ENCODE measurements at regions not wholly inside any gene's neighbourhood (a gene's known extent, or its start where the extent isn't known, plus 50 kb on each side); places are given as distances from the start of the nearest gene placed in this dataset.
A peak's percentile ranks its signal among the peaks of the same experiment; 100 is the strongest.
"Not testable (repeated sequence)": the region's sequence is repeated elsewhere in the genome, so short reads cannot be mapped to it uniquely, and the experiment has no call there.

DNA sequence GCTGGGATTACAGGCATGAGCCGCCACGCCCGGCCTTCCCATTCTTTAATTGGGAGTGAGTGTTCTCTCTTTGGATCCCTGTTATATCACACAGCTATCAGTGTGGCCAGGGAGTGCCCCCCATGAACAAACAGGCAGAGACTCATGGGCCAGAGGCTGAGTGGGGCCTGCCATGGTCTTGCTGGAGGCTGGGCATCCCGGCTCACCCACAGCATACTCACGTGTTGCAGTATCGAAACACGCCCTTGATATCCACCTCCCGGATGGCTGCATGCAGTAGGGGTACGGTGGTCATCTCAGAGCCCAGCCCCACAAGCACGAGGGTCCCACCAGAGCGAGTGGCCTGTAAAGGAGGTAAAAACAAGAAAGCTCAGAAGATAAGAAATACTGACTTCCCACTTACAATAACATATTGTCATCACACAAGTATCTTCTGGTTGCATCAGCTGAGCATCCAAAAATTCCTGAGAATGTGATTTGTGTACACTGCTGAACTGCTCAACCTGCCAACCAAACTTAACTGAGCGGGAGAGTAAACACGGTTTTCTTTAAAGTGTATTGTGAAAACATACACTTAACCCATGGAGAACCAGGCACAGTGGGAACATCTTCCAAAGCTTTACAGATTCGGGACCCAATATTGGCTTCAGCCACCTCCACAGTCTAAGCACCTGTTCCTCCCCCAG, 92.0 kb downstream of the TRIM69 start:
- CTCF ChIA-PET; ATAC-seq (replicated peaks in 1 of 4); H3K9me3 ChIP-seq; POLR2A ChIA-PET; H3K27ac Mint-ChIP-seq; H3K4me3 Mint-ChIP-seq; H3K27me3 ChIP-seq (replicated peaks in 1 of 2; ENCODE audit: control insufficient read depth in 2 of 2, extremely low read depth in 1 of 2, insufficient read depth in 2 of 2, low read length in 1 of 2); H3K9me3 Mint-ChIP-seq; H3K27ac ChIP-seq (ENCODE audit: low read length); H3K27me3 Mint-ChIP-seq; H3K4me1 ChIP-seq (ENCODE audit: control insufficient read depth in 1 of 2, extremely low read depth in 1 of 2, insufficient read depth in 2 of 2, low read length in 2 of 2); DNase-seq; H3K36me3 ChIP-seq (ENCODE audit: control insufficient read depth in 2 of 2, extremely low read depth in 1 of 2, insufficient read depth in 1 of 2, low read length in 1 of 2); H3K4me3 ChIP-seq (ENCODE audit: control insufficient read depth in 1 of 2, extremely low read depth in 1 of 2, low read length in 1 of 2); H3K36me3 Mint-ChIP-seq: not testable (repeated sequence)
- no CpG with 5 or more reads among the region's 14 CpGs for WGBS (ENCODE audit: insufficient coverage)
- peaks cover 10 to 11% (median 10%) of the 10 kb centered on the region in 3 donors for H3K4me1 Mint-ChIP-seq

DNA sequence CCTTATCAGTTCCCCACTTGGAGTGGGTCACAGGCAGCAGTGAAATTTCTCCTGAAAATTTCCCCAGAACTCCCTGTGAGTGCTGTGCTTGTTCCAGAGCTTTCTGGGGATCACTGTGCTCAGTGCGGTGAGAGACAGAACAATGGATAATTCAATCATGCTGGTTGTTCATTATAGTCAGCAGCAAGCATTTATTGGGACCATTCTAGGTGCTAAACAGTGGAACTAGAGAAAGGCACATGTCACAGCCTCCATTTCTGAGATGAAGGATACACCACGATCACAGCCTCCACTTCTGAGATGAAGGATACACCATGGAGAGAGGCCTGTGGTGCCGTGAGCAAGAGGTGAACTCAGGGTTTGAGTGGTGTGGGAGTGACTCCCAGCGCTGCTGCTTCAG, 92.8 kb downstream of the TRIM69 start:
- H3K9me3 Mint-ChIP-seq; H3K36me3 Mint-ChIP-seq; H3K27me3 ChIP-seq (replicated peaks in 1 of 2; ENCODE audit: control insufficient read depth in 2 of 2, extremely low read depth in 1 of 2, insufficient read depth in 2 of 2, low read length in 1 of 2); H3K4me1 ChIP-seq (ENCODE audit: control insufficient read depth in 1 of 2, extremely low read depth in 1 of 2, insufficient read depth in 2 of 2, low read length in 2 of 2); H3K36me3 ChIP-seq (ENCODE audit: control insufficient read depth in 2 of 2, extremely low read depth in 1 of 2, insufficient read depth in 1 of 2, low read length in 1 of 2); CTCF ChIA-PET; H3K27me3 Mint-ChIP-seq; H3K4me3 ChIP-seq (ENCODE audit: control insufficient read depth in 1 of 2, extremely low read depth in 1 of 2, low read length in 1 of 2); DNase-seq; H3K4me3 Mint-ChIP-seq; H3K9me3 ChIP-seq; H3K27ac Mint-ChIP-seq; POLR2A ChIA-PET; H3K27ac ChIP-seq (ENCODE audit: low read length); ATAC-seq (replicated peaks in 1 of 4): not testable (repeated sequence)
- peaks cover 10 to 11% (median 10%) of the 10 kb centered on the region in 3 donors for H3K4me1 Mint-ChIP-seq
- 100% methylated on average over 1 of the region's 4 CpGs for WGBS (ENCODE audit: insufficient coverage)

DNA sequence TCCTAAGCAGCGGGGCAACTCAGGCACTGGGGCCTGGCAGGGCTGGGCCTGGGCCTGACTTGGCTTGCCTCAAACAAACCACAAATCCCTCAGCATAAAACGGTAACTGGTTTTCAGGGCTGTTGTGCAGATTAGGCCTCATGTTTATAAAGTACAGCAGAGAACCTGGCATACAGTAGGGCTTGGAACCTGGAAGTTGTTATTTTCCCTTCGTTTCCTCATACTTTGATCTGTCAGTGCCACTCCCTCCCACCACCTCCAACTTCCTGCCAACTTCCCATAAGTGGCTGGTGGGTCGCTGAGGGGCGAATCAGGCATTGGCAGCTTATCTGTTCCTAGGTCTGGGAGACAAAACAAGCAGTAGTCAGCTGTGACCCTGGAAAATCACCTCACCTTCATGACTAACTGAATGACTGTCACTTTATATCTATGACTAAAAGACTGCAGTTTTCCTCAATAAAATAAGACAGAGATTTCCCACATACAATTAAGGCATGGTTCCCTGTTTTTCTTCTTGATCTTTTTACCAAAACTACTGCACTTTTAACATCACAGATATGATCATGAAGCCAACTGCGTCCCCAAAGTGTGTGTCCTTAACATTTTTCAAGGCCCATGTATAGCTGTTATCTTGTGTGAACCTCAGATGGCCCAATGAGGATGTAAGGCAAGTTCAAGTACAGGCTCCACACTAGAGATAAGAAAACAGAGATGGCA, 94.5 kb downstream of the TRIM69 start:
- POLR2A ChIA-PET; H3K27me3 ChIP-seq (replicated peaks in 1 of 2; ENCODE audit: control insufficient read depth in 2 of 2, extremely low read depth in 1 of 2, insufficient read depth in 2 of 2, low read length in 1 of 2); DNase-seq; H3K4me3 ChIP-seq (ENCODE audit: control insufficient read depth in 1 of 2, extremely low read depth in 1 of 2, low read length in 1 of 2); H3K9me3 Mint-ChIP-seq; H3K27me3 Mint-ChIP-seq; H3K27ac ChIP-seq (ENCODE audit: low read length); H3K4me1 ChIP-seq (ENCODE audit: control insufficient read depth in 1 of 2, extremely low read depth in 1 of 2, insufficient read depth in 2 of 2, low read length in 2 of 2); CTCF ChIA-PET; H3K4me3 Mint-ChIP-seq; H3K36me3 ChIP-seq (ENCODE audit: control insufficient read depth in 2 of 2, extremely low read depth in 1 of 2, insufficient read depth in 1 of 2, low read length in 1 of 2); H3K36me3 Mint-ChIP-seq; H3K9me3 ChIP-seq: not testable (repeated sequence)
- 40% methylated on average over 4 of the region's 6 CpGs for WGBS (ENCODE audit: insufficient coverage)
- Mint-ChIP-seq H3K27ac (peak overlapping the region; percentile 92 to 95), H3K4me1 (peaks cover 10 to 11% (median 10%) of the 10 kb centered on the region in 3 donors)
- peak in 1 of 4 experiments; percentile 7 for ATAC-seq (replicated peaks in 1 of 4)

DNA sequence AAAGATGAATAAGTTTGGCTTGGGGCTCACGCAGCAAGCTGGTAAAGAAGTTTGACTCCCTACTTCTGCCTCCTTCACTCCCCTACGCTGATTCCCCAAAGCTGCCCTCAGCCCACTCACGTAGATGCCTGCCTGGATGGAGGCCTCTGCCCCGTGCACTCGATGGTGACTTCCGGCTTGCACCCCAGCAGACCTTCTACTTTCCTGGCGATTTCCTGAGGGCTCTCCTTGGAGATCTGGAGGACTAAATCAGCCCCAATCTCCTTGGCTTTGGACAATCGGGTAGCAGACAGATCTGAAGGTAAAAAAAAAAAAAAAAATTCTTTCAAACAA, 95.0 kb downstream of the TRIM69 start:
- H3K36me3 Mint-ChIP-seq; H3K9me3 ChIP-seq; ATAC-seq (replicated peaks in 1 of 4); H3K27ac ChIP-seq (ENCODE audit: low read length); H3K4me1 ChIP-seq (ENCODE audit: control insufficient read depth in 1 of 2, extremely low read depth in 1 of 2, insufficient read depth in 2 of 2, low read length in 2 of 2); H3K27me3 Mint-ChIP-seq; H3K27me3 ChIP-seq (replicated peaks in 1 of 2; ENCODE audit: control insufficient read depth in 2 of 2, extremely low read depth in 1 of 2, insufficient read depth in 2 of 2, low read length in 1 of 2); CTCF ChIA-PET; H3K4me3 Mint-ChIP-seq; H3K4me3 ChIP-seq (ENCODE audit: control insufficient read depth in 1 of 2, extremely low read depth in 1 of 2, low read length in 1 of 2); POLR2A ChIA-PET; H3K9me3 Mint-ChIP-seq; DNase-seq; H3K27ac Mint-ChIP-seq; H3K36me3 ChIP-seq (ENCODE audit: control insufficient read depth in 2 of 2, extremely low read depth in 1 of 2, insufficient read depth in 1 of 2, low read length in 1 of 2): not testable (repeated sequence)
- H3K4me1 Mint-ChIP-seq: peaks cover 10 to 11% (median 10%) of the 10 kb centered on the region in 3 donors
- WGBS (ENCODE audit: insufficient coverage): 20% methylated on average over 1 of the region's 8 CpGs

DNA sequence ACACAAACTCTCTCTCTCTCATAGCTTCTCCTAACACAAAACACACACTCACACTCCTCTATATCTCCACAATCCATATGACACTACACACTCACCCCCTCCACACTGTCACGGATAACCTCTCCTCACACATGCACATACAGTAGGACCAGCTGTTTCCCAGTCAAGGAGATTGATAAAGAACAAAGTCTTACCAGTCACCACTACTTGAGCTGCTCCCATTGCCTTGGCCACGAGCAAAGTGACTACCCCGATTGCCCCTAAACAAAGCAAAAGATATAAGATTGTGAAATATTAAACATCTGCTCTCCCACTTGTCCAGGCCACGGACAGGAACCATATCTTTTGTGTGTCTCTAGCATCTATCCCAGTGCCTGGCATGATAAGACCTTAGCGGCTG, 95.8 kb downstream of the TRIM69 start:
- H3K27me3 ChIP-seq (replicated peaks in 1 of 2; ENCODE audit: control insufficient read depth in 2 of 2, extremely low read depth in 1 of 2, insufficient read depth in 2 of 2, low read length in 1 of 2); DNase-seq; CTCF ChIA-PET; H3K4me3 Mint-ChIP-seq; H3K27me3 Mint-ChIP-seq; POLR2A ChIA-PET; ATAC-seq (replicated peaks in 1 of 4); H3K4me3 ChIP-seq (ENCODE audit: control insufficient read depth in 1 of 2, extremely low read depth in 1 of 2, low read length in 1 of 2); H3K4me1 ChIP-seq (ENCODE audit: control insufficient read depth in 1 of 2, extremely low read depth in 1 of 2, insufficient read depth in 2 of 2, low read length in 2 of 2); H3K27ac ChIP-seq (ENCODE audit: low read length); H3K9me3 ChIP-seq; H3K36me3 ChIP-seq (ENCODE audit: control insufficient read depth in 2 of 2, extremely low read depth in 1 of 2, insufficient read depth in 1 of 2, low read length in 1 of 2); H3K36me3 Mint-ChIP-seq; H3K9me3 Mint-ChIP-seq: not testable (repeated sequence)
- 100% methylated on average over 1 of the region's 5 CpGs for WGBS (ENCODE audit: insufficient coverage)
- H3K4me1 Mint-ChIP-seq: peaks cover 10 to 11% (median 10%) of the 10 kb centered on the region in 3 donors
- H3K27ac Mint-ChIP-seq: peak overlapping the region in 1 of 2 donors; percentile 7

DNA sequence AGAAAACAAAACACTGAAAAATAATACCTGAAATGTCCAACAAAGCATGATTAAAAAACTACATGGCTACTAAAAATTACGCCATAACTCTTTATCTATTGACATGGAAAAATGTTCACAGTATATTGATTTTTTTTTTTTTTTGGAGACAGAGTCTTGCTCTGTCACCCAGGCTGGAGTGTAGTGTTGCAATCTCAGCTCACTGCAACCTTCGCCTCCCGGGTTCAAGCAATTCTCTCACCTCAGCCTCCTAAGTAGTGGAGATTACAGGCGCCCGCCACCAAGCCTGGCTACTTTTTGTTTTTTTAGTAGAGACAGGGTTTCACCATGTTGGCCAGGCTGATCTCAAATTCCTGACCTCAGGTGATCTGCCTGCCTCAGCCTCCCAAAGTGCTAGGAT, 96.8 kb downstream of the TRIM69 start:
- CTCF ChIA-PET; H3K36me3 ChIP-seq (ENCODE audit: control insufficient read depth in 2 of 2, extremely low read depth in 1 of 2, insufficient read depth in 1 of 2, low read length in 1 of 2); H3K27ac Mint-ChIP-seq: not testable (repeated sequence)

More for the DNA sequence above, 96.8 kb downstream of the TRIM69 start:
- H3K27me3 Mint-ChIP-seq; H3K9me3 Mint-ChIP-seq; H3K4me1 ChIP-seq (ENCODE audit: control insufficient read depth in 1 of 2, extremely low read depth in 1 of 2, insufficient read depth in 2 of 2, low read length in 2 of 2); DNase-seq; H3K9me3 ChIP-seq; H3K4me3 Mint-ChIP-seq; H3K27ac ChIP-seq (ENCODE audit: low read length); H3K4me3 ChIP-seq (ENCODE audit: control insufficient read depth in 1 of 2, extremely low read depth in 1 of 2, low read length in 1 of 2); H3K36me3 Mint-ChIP-seq; POLR2A ChIA-PET; H3K27me3 ChIP-seq (replicated peaks in 1 of 2; ENCODE audit: control insufficient read depth in 2 of 2, extremely low read depth in 1 of 2, insufficient read depth in 2 of 2, low read length in 1 of 2); ATAC-seq (replicated peaks in 1 of 4): not testable (repeated sequence)
- no CpG with 5 or more reads among the region's 5 CpGs for WGBS (ENCODE audit: insufficient coverage)
- H3K4me1 Mint-ChIP-seq: peaks cover 10 to 11% (median 10%) of the 10 kb centered on the region in 3 donors
